Activated B cell treated with CpG ODN at 0.5 μM for 24 hours (primary cell): ENCODE measurements at regions not wholly inside any gene's neighbourhood (a gene's known extent, or its start where the extent isn't known, plus 50 kb on each side); places are given as distances from the start of the nearest gene placed in this dataset.

Experiments used
- ATAC-seq: fragments of 200-7000 bp; cut with Tn5 transposase; one replicate; pipeline ENCODE4 v1.10.0; 2021; ENCODE audit warnings: low read depth, mild to moderate bottlenecking, moderate library complexity
- CTCF ChIA-PET: fragments of 350-600 bp; sonication (Branson Sonifier 250); formaldehyde crosslinking; loops from one replicate; lab custom pipeline; 2021; ENCODE audit warnings: antibody characterized with exemption; lab: Charles Lee
- POLR2A ChIA-PET: fragments of 350-600 bp; sonication (Branson Sonifier 250); formaldehyde crosslinking; loops from one replicate; lab custom pipeline; 2021; ENCODE audit warnings: antibody characterized with exemption; lab: Charles Lee
- DNase-seq: peaks from one replicate; pipeline ENCODE4 v3.0.0; 2022
- H3K27ac Mint-ChIP-seq: one replicate; pipeline ENCODE4 v1.8.0; 2020; ENCODE audit warnings: mixed read lengths
- H3K27me3 Mint-ChIP-seq: one replicate; pipeline ENCODE4 v1.8.0; 2021; ENCODE audit warnings: mixed read lengths
- H3K36me3 Mint-ChIP-seq: one replicate; pipeline ENCODE4 v1.8.0; 2021; ENCODE audit warnings: low read depth, mixed read lengths
- H3K4me1 Mint-ChIP-seq: one replicate; pipeline ENCODE4 v1.8.0; 2021; ENCODE audit warnings: mixed read lengths
- H3K4me3 Mint-ChIP-seq: one replicate; pipeline ENCODE4 v1.8.0; 2020; ENCODE audit warnings: mild to moderate bottlenecking, mixed read lengths
- H3K9me3 Mint-ChIP-seq: one replicate; pipeline ENCODE4 v1.8.0; 2020; ENCODE audit warnings: mixed read lengths
- intact Hi-C: fragments of 100-400 bp; cut with micrococcal nuclease; formaldehyde crosslinking; loops from one replicate; pipeline ENCODE4 v1.15.1; 2024
- TF ChIP-seq, protein P1 (sequence below): fragments of 200-600 bp; IDR thresholded peaks from one replicate; pipeline ENCODE4 v1.8.0; 2022; ENCODE audit warnings: antibody characterized with exemption, mild to moderate bottlenecking

DNA sequence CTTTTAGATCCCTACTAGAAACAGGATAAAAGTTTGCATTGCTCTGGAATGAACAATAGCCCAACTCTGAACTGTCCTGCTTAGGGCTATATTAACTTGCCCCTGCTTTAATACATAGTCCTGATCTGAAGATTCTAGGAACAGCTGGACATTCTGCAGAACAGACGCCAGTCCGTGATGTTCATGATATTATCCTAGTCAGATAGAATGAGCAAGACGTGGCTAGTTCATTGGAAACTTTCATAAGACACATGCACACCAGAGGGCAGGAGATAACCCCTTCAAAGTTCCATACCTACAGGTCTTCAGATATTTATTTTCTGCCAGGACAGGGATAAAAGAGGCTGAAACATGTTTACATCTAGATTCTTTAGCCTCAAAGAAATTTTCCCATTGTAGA, 75.5 kb upstream of the CLNK start:
- no peak for ATAC-seq
- Mint-ChIP-seq H3K27ac (no peak overlapping the region), H3K9me3 (peaks cover 15% of the 10 kb centered on the region), H3K36me3 (no peaks in the 10 kb centered on the region), H3K4me1 (peaks cover 2% of the 10 kb centered on the region), H3K27me3 (no peaks in the 10 kb centered on the region), H3K4me3 (no peak overlapping the region)
- ChIA-PET CTCF (interaction anchor here (1.4 kb wide), 1 partner anchor 664 kb away, joined by 3 read pairs; no protein-coding TSS in a partner anchor), POLR2A (no interaction called here)
- DNase-seq = no peak
- TF ChIP-seq, protein P1, sequence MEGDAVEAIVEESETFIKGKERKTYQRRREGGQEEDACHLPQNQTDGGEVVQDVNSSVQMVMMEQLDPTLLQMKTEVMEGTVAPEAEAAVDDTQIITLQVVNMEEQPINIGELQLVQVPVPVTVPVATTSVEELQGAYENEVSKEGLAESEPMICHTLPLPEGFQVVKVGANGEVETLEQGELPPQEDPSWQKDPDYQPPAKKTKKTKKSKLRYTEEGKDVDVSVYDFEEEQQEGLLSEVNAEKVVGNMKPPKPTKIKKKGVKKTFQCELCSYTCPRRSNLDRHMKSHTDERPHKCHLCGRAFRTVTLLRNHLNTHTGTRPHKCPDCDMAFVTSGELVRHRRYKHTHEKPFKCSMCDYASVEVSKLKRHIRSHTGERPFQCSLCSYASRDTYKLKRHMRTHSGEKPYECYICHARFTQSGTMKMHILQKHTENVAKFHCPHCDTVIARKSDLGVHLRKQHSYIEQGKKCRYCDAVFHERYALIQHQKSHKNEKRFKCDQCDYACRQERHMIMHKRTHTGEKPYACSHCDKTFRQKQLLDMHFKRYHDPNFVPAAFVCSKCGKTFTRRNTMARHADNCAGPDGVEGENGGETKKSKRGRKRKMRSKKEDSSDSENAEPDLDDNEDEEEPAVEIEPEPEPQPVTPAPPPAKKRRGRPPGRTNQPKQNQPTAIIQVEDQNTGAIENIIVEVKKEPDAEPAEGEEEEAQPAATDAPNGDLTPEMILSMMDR = no peak
- intact Hi-C loops = no loop called here

DNA sequence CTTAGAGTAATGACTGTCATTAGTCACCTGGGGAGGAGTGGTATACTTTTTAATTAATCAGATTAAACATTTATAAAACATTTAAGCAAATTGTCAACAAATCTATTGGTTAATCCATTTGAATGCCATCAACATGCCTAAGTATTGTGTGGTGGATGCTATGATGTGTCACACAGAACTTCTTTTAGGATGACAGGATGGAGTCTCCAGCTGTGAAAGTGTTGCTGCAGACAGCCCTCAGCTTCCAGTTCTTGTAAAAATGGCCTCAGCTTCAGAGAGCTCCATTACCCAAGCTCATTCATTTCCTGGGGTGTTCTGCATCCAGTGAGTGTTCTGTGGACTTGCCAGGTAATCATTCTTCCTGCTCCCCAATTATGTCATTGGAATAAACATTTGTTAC, 74.3 kb upstream of the CLNK start:
- Mint-ChIP-seq H3K27me3 (no peaks in the 10 kb centered on the region), H3K9me3 (peaks cover 4% of the 10 kb centered on the region), H3K36me3 (no peaks in the 10 kb centered on the region), H3K4me3 (no peak overlapping the region), H3K27ac (no peak overlapping the region), H3K4me1 (peaks cover 2% of the 10 kb centered on the region)
- intact Hi-C loops = no loop called here
- POLR2A ChIA-PET = no interaction called here
- DNase-seq = no peak
- TF ChIP-seq, protein P1 = no peak
- CTCF ChIA-PET = no interaction called here
- ATAC-seq = no peak

DNA sequence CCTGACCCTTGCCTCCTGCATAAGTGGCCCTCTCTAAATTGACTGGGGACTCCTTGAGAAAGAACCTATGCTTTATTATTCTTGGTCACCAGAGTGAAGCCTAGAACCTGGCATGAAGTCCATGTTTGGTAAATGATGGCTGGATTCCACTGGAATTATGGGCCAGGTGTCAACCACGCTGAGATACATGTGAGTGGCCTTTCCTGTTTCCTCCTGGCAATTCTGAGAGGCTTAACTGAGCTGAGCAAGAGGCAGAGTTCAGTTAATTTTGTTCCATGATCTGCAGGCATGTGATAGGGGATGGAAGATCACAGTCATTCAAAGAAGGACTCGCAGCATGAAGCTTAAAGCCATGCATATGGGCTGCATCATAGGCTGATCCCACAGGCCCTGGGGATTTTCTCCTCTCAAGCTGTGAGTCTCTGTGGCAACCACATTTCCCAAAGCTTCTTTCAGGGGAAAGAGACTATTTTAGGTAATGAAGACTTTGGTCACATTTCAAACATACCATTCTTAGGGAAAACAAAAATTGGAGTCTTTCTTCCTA, 69.4 kb upstream of the CLNK start:
- Mint-ChIP-seq H3K4me3 (no peak overlapping the region), H3K36me3 (no peaks in the 10 kb centered on the region), H3K4me1 (peaks cover 2% of the 10 kb centered on the region), H3K27ac (no peak overlapping the region), H3K9me3 (no peaks in the 10 kb centered on the region), H3K27me3 (no peaks in the 10 kb centered on the region)
- ATAC-seq (no peak), DNase-seq (no peak)
- CTCF ChIA-PET = no interaction called here
- TF ChIP-seq, protein P1 = no peak
- intact Hi-C loops = no loop called here
- POLR2A ChIA-PET = no interaction called here

DNA sequence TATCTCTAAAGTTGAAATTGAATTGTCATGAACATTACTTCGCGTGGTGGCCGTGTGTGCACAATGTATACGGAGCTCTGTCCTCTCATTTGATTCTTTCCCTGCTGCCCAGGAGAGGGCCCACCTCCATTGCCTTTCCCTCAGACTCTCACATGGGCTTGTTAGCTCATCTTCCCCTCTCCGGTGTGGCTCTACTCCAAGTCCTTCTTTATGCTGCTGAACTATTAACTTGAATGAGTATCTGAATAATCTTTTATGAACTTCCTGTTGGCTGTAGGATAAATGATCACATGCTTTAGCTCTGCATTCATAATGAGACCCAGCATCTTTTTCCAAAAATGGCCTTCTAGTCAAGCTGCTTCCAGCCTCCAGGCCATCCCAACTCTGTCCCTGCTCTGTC, 68.8 kb upstream of the CLNK start:
- Mint-ChIP-seq H3K27ac (no peak overlapping the region), H3K9me3 (no peaks in the 10 kb centered on the region), H3K4me1 (peaks cover 2% of the 10 kb centered on the region), H3K36me3 (no peaks in the 10 kb centered on the region), H3K4me3 (no peak overlapping the region), H3K27me3 (no peaks in the 10 kb centered on the region)
- TF ChIP-seq, protein P1 = no peak
- POLR2A ChIA-PET = no interaction called here
- no peak for ATAC-seq
- no peak for DNase-seq
- intact Hi-C loops = no loop called here
- CTCF ChIA-PET = no interaction called here

DNA sequence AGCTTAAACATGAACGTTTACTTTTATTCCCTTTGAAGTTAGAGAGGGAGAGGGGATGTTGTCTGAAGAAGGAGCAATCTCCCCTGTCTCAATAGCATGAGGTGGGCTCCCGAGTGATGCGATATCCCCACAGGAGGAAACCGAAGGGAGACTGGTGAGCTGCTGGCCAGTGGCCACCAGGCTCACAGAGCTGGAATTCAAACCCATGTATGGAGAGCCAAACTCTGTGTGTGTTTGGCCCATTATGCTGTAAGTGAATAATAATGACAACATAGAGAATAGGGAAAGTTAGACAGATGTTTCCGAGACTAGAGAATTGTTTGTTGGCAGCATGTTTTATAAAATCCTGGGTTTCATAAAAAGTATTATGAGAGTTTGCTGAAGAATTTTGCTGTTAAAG, 66.1 kb upstream of the CLNK start:
- Mint-ChIP-seq H3K27me3 (no peaks in the 10 kb centered on the region), H3K4me3 (no peak overlapping the region), H3K27ac (no peak overlapping the region), H3K4me1 (peaks cover 9% of the 10 kb centered on the region), H3K36me3 (no peaks in the 10 kb centered on the region), H3K9me3 (no peaks in the 10 kb centered on the region)
- TF ChIP-seq, protein P1 = no peak
- ChIA-PET POLR2A (no interaction called here), CTCF (no interaction called here)
- no peak for DNase-seq
- intact Hi-C loops = no loop called here
- ATAC-seq = no peak
